Dendritic cell treated with granulocyte-macrophage colony-stimulating factor and Interleukin-4, amounts not matched to agents 40 ng/mL and 50 ng/mL, for 4 days (primary cell): ENCODE measurements at regions not wholly inside any gene's neighbourhood (a gene's known extent, or its start where the extent isn't known, plus 50 kb on each side); places are given as distances from the start of the nearest gene placed in this dataset.

Experiments
- H3K27ac Mint-ChIP-seq: one replicate; pipeline ENCODE4 v1.8.0; 2022; ENCODE audit warnings: mild to moderate bottlenecking, mixed read lengths
- H3K27me3 Mint-ChIP-seq: one replicate; pipeline ENCODE4 v1.8.0; 2022; ENCODE audit warnings: mild to moderate bottlenecking, mixed read lengths
- H3K36me3 Mint-ChIP-seq: one replicate; pipeline ENCODE4 v1.8.0; 2022; ENCODE audit warnings: low read depth, mixed read lengths
- H3K4me1 Mint-ChIP-seq: one replicate; pipeline ENCODE4 v1.8.0; 2022; ENCODE audit warnings: low read depth, mixed read lengths
- H3K4me3 Mint-ChIP-seq: one replicate; pipeline ENCODE4 v1.8.0; 2022; ENCODE audit warnings: mild to moderate bottlenecking, moderate library complexity, mixed read lengths
- H3K9me3 Mint-ChIP-seq: one replicate; pipeline ENCODE4 v1.8.0; 2022; ENCODE audit warnings: mixed read lengths
- intact Hi-C: fragments of 100-400 bp; cut with micrococcal nuclease; formaldehyde crosslinking; loops from one replicate; pipeline ENCODE4 v1.15.0; 2022

- H3K27me3 Mint-ChIP-seq, result no peaks in the 10 kb centered on the region
- H3K9me3 Mint-ChIP-seq, result peaks cover 29% of the 10 kb centered on the region
- H3K27ac Mint-ChIP-seq, result no peak overlapping the region
- intact Hi-C loops, result no loop called here
- no peaks in the 10 kb centered on the region for H3K36me3 Mint-ChIP-seq
- no peaks in the 10 kb centered on the region for H3K4me1 Mint-ChIP-seq
- H3K4me3 Mint-ChIP-seq, result no peak overlapping the region
Measured at GRCh38 chr13:34349091-34349722, 531.3 kb downstream of the RFC3 start.

GRCh38 chr13:34350671-34351070, 532.7 kb downstream of the RFC3 start:
- H3K4me1 Mint-ChIP-seq, result no peaks in the 10 kb centered on the region

GRCh38 chr13:34351134-34351533, 533.2 kb downstream of the RFC3 start:
- Mint-ChIP-seq H3K27me3 (no peaks in the 10 kb centered on the region), H3K4me3 (no peak overlapping the region), H3K9me3 (peaks cover 30% of the 10 kb centered on the region), H3K27ac (no peak overlapping the region), H3K4me1 (no peaks in the 10 kb centered on the region), H3K36me3 (no peaks in the 10 kb centered on the region)
- intact Hi-C loops, result no loop called here

More at GRCh38 chr13:34350671-34351070, 532.7 kb downstream of the RFC3 start:
- no peak overlapping the region for H3K27ac Mint-ChIP-seq
- no peaks in the 10 kb centered on the region for H3K36me3 Mint-ChIP-seq
- no peak overlapping the region for H3K4me3 Mint-ChIP-seq
- H3K9me3 Mint-ChIP-seq, result peaks cover 29% of the 10 kb centered on the region
- intact Hi-C loops, result no loop called here
- H3K27me3 Mint-ChIP-seq, result no peaks in the 10 kb centered on the region

- intact Hi-C loops, result no loop called here
- Mint-ChIP-seq H3K4me3 (no peak overlapping the region), H3K9me3 (peaks cover 36% of the 10 kb centered on the region), H3K4me1 (no peaks in the 10 kb centered on the region), H3K36me3 (no peaks in the 10 kb centered on the region), H3K27me3 (no peaks in the 10 kb centered on the region), H3K27ac (no peak overlapping the region)
Measured at GRCh38 chr13:34352958-34353357, 535.0 kb downstream of the RFC3 start.

GRCh38 chr13:34356686-34357434, 538.9 kb downstream of the RFC3 start:
- no peak overlapping the region for H3K27ac Mint-ChIP-seq
- intact Hi-C loops, result no loop called here
- peaks cover 7% of the 10 kb centered on the region for H3K9me3 Mint-ChIP-seq
- no peaks in the 10 kb centered on the region for H3K4me1 Mint-ChIP-seq
- H3K27me3 Mint-ChIP-seq, result no peaks in the 10 kb centered on the region
- no peaks in the 10 kb centered on the region for H3K36me3 Mint-ChIP-seq
- no peak overlapping the region for H3K4me3 Mint-ChIP-seq

- peaks cover 7% of the 10 kb centered on the region for H3K9me3 Mint-ChIP-seq
- no peaks in the 10 kb centered on the region for H3K36me3 Mint-ChIP-seq
- no peaks in the 10 kb centered on the region for H3K4me1 Mint-ChIP-seq
- no peak overlapping the region for H3K4me3 Mint-ChIP-seq
- no peaks in the 10 kb centered on the region for H3K27me3 Mint-ChIP-seq
- H3K27ac Mint-ChIP-seq, result no peak overlapping the region
- intact Hi-C loops, result no loop called here
Measured at GRCh38 chr13:34357435-34358232, 539.7 kb downstream of the RFC3 start.

- Mint-ChIP-seq H3K4me1 (no peaks in the 10 kb centered on the region), H3K27ac (no peak overlapping the region), H3K4me3 (no peak overlapping the region), H3K9me3 (peaks cover 7% of the 10 kb centered on the region), H3K36me3 (no peaks in the 10 kb centered on the region), H3K27me3 (no peaks in the 10 kb centered on the region)
- intact Hi-C loops, result no loop called here
Measured at GRCh38 chr13:34358811-34359513, 541.0 kb downstream of the RFC3 start.

- no peaks in the 10 kb centered on the region for H3K36me3 Mint-ChIP-seq
- no peaks in the 10 kb centered on the region for H3K27me3 Mint-ChIP-seq
- peaks cover 7% of the 10 kb centered on the region for H3K9me3 Mint-ChIP-seq
- no peak overlapping the region for H3K27ac Mint-ChIP-seq
- no peak overlapping the region for H3K4me3 Mint-ChIP-seq
- H3K4me1 Mint-ChIP-seq, result no peaks in the 10 kb centered on the region
- intact Hi-C loops, result no loop called here
Measured at GRCh38 chr13:34360702-34361101, 542.8 kb downstream of the RFC3 start.

GRCh38 chr13:34361560-34361959, 543.6 kb downstream of the RFC3 start:
- Mint-ChIP-seq H3K27me3 (no peaks in the 10 kb centered on the region), H3K27ac (no peak overlapping the region), H3K9me3 (peaks cover 7% of the 10 kb centered on the region), H3K4me1 (no peaks in the 10 kb centered on the region), H3K36me3 (no peaks in the 10 kb centered on the region), H3K4me3 (no peak overlapping the region)
- intact Hi-C loops, result no loop called here

- H3K27ac Mint-ChIP-seq, result no peak overlapping the region
- no peak overlapping the region for H3K4me3 Mint-ChIP-seq
- H3K4me1 Mint-ChIP-seq, result no peaks in the 10 kb centered on the region
- no peaks in the 10 kb centered on the region for H3K27me3 Mint-ChIP-seq
- intact Hi-C loops, result no loop called here
- H3K9me3 Mint-ChIP-seq, result peaks cover 9% of the 10 kb centered on the region
- no peaks in the 10 kb centered on the region for H3K36me3 Mint-ChIP-seq
Measured at GRCh38 chr13:34363266-34363665, 545.3 kb downstream of the RFC3 start.

GRCh38 chr13:34364633-34365032, 546.7 kb downstream of the RFC3 start:
- no peaks in the 10 kb centered on the region for H3K27me3 Mint-ChIP-seq
- intact Hi-C loops, result no loop called here
- H3K4me1 Mint-ChIP-seq, result no peaks in the 10 kb centered on the region
- no peaks in the 10 kb centered on the region for H3K36me3 Mint-ChIP-seq
- H3K27ac Mint-ChIP-seq, result no peak overlapping the region
- H3K4me3 Mint-ChIP-seq, result no peak overlapping the region
- H3K9me3 Mint-ChIP-seq, result peaks cover 14% of the 10 kb centered on the region

- Mint-ChIP-seq H3K4me3 (no peak overlapping the region), H3K4me1 (no peaks in the 10 kb centered on the region)
Measured at GRCh38 chr13:34369931-34370330, 552.0 kb downstream of the RFC3 start.

GRCh38 chr13:34371108-34371507, 553.2 kb downstream of the RFC3 start:
- no peaks in the 10 kb centered on the region for H3K4me1 Mint-ChIP-seq
- H3K4me3 Mint-ChIP-seq, result no peak overlapping the region
- no peaks in the 10 kb centered on the region for H3K27me3 Mint-ChIP-seq
- peaks cover 22% of the 10 kb centered on the region for H3K9me3 Mint-ChIP-seq
- intact Hi-C loops, result no loop called here
- no peaks in the 10 kb centered on the region for H3K36me3 Mint-ChIP-seq
- no peak overlapping the region for H3K27ac Mint-ChIP-seq

More at GRCh38 chr13:34369931-34370330, 552.0 kb downstream of the RFC3 start:
- H3K9me3 Mint-ChIP-seq, result peaks cover 23% of the 10 kb centered on the region
- no peaks in the 10 kb centered on the region for H3K27me3 Mint-ChIP-seq
- intact Hi-C loops, result no loop called here
- H3K27ac Mint-ChIP-seq, result no peak overlapping the region
- no peaks in the 10 kb centered on the region for H3K36me3 Mint-ChIP-seq
